Stimulated activated CD8-positive, alpha-beta memory T cell treated with anti-CD3 and anti-CD28 coated beads, Interleukin-15, amount 100 ng/mL, for 24 hours (primary cell): ENCODE measurements at regions not wholly inside any gene's neighbourhood (a gene's known extent, or its start where the extent isn't known, plus 50 kb on each side); places are given as distances from the start of the nearest gene placed in this dataset.

ENCODE experiments used
- DNase-seq: peaks from one replicate; pipeline ENCODE4 v3.0.0-alpha.2; 2020; ENCODE audit warnings: low read depth

DNA sequence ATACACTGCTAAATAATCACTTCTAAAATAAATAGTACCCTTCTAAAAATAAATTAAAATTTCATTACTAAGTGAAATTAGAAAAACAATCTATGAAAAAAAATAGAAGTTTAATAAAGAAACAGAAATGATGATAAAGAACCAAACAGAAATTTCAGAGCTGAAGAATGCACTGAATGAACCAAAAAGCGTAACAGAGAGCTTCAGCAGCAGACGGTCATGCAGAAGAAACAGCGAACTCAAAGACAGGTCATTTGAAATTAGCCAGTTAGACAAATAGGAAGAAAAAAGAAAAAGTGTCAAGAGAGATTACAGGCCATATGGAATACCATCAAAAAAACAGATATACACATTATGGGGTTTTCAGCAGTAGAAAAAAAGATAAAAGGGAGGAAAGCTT lies 706.7 kb downstream of the TBC1D32 start:
- no peak for DNase-seq

- DNase-seq: no peak
Observed at GRCh38 chr6:120622127-120622631, 712.1 kb downstream of the TBC1D32 start.

- DNase-seq: no peak
Observed at GRCh38 chr6:120620900-120621299, 713.4 kb downstream of the TBC1D32 start.

- no peak for DNase-seq
Observed at GRCh38 chr6:120615238-120615637, 719.0 kb downstream of the TBC1D32 start.

DNA sequence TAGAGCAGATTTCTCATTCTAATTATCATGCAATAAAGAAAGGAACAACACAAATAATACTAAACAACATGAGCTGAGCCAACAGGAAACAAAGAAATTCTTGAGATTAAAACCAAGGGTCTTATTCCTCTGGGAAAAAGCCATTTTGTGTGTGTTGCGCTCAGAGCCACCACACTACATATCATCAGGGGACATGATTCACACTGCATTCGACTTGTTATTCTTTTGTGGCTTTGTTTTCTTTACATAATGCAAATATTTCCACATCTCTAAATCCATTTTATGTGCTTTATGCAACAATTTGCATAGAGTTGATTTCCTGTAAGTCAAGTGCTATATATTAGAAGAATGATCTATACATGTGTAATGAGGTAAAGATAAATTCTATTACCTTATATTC lies 719.6 kb downstream of the TBC1D32 start:
- no peak for DNase-seq

DNA sequence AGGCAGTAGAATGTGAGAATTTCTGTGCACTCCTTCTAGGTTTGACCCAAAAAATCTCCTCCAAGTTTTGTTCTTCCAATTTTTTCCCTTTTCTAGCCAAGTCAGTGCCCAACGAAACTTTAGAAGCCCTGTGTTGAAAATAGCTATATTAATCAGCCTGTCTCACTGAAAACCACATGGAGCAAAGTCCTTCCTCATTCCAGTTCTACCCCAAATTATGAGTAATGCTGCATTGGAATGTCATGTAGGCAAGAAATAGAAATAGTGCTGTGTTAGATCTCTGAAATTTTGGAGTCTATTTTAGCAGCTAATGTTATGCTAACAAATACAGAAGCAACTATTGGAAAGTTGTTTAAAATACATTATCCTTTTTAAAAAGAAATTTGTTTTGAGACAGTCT lies 725.5 kb downstream of the TBC1D32 start:
- DNase-seq: no peak

DNA sequence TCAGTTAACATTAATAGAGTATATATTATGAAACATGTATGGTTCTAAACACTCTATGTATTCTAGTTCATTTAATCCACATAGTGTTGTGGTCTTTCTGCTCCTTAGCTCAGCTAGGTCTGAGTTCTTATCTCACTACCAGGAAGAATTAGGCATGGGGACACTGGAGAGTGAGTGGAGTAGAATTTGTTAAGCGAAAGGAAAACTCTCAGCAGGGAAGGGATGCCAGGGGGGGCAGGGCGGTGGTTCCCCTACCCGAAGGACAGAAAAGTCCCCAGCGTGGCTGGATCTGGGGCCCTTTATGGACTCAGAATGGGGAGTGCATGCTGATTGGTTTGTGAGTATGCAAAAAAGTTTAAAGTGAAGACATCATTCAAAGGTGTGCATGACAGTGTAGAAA lies 727.5 kb downstream of the TBC1D32 start:
- no peak for DNase-seq

GRCh38 chr6:120604510-120604909 lies 729.8 kb downstream of the TBC1D32 start:
- DNase-seq: no peak

- no peak for DNase-seq
Observed at GRCh38 chr6:120590611-120591010, 743.7 kb downstream of the TBC1D32 start.

DNA sequence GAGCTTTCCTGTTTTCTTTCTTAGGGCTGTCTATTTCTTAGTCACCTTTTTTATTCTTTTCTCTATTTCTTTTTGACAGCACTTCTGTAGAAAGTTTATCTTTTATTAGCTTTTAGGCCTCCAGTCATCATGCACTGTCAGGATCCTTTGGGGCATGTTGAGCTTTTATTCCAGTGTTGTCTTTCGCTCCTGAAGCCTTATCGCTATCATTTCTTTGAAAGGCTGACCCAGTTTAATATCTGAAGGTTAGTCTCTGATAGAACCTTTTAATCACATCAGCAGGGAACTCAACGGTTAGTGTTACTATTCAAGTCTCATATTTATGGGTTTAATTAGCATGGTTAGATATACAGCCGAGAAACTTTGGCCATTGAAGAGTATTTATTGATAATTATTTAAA lies 745.9 kb downstream of the TBC1D32 start:
- DNase-seq: no peak

DNA sequence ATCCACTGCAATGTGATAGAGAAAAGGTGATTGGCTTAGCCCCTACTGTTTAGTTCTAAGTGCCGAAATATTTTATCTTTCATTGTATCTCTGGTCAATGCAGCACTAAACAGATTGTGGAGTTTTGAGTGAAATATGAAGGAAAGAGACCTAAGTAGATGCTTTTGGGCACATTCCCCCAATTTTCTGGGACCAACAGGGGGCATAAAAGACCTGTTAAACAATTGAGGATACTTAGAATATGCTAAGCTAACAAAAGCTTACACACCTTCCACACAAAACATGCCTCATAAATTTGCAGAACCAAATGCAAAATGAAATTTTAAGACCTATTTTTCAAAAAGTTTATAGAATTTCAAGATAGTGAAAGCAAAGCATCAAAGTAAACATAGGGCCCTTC lies 746.9 kb downstream of the TBC1D32 start:
- DNase-seq: no peak

DNA sequence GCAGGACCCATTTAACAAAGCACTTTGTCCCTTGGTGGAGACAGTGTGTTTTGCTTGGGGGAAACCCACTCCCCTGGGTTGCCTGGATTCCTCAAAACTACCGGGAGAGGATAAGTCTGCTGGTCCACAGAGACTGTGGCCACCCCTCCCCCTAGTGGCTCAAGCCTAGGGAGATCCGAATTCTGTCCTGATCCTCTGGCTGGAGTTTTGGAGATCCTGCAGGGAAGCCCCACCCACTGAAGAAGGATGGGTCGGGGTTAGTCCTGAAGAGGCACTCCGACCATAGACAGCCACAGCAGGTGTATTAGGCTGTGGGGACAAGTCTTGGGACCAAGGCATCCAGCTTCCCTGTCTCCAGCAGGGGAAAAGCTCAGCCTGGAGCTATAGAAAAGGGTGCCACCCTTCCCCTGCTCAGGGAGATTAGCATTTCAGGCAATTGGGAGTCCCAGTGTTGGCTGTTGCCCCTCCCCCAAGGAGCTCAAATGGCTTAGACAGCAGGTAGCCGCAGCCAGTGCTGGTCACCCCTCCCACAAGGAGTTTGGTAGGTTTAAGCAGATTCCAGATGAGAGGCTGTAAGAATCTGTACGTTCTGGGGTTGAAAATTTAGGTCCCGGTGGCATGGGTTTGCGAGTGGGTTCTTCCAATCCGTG lies 750.0 kb downstream of the TBC1D32 start:
- no peak for DNase-seq

- no peak for DNase-seq
Observed at GRCh38 chr6:120576061-120576460, 758.2 kb downstream of the TBC1D32 start.

DNA sequence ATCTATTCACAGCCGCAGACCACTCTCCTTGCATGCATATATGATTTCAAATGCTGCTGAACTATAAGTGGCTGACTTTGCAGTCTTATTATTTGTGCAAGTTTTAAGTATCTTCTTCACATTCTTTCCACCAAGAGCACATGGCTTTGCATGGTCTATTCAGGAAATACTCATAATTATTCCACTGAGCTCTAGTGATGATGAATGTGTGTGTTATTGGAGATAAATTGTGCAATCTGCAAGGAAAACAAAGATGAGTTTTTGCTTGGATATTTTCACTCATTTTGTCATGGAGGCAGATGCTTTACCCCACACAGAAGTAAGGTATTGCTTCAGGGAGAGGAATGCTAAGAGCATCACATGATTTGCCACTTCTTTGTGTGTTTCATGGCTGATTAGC lies 764.6 kb downstream of the TBC1D32 start:
- no peak for DNase-seq

DNA sequence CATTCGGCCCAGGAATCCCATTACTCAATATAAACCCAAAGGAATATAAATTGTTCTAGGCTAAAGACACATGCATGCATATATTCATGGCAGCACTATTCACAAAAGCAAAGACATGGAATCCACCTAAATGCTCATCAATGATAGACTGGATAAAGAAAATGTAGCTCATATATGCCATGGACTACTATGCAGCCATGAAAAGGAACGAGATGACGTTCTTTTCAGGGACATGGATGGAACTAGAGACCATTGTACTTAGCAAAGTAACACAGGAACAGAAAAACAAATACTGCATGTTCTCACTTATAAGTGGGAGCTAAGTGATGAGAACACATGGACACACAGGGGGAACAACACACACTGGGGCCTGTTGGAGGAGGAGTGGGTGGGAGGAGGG lies 769.5 kb downstream of the TBC1D32 start:
- DNase-seq: no peak

GRCh38 chr6:120558294-120558693 lies 776.0 kb downstream of the TBC1D32 start:
- DNase-seq: no peak

DNA sequence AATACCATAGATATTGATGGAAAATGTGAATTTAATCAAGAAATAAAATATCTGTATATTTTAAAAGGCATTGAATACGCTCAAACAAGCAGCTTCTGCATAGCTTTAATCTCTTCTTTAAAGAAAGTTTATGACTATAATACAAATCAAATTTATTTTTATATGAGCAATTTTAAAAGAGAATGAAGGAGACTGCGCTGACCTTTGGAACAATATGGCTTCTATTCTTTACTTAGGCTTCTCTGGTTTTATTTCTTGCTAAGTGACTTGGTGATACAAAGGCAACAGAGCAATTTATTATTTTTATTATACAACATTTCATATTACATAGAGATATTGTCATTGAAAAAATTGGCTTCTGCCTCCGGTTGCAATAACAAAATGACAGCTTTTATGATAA lies 776.7 kb downstream of the TBC1D32 start:
- no peak for DNase-seq

- no peak for DNase-seq
Observed at GRCh38 chr6:120556491-120556890, 777.8 kb downstream of the TBC1D32 start.

- no peak for DNase-seq
Observed at GRCh38 chr6:120553353-120553752, 780.9 kb downstream of the TBC1D32 start.

DNA sequence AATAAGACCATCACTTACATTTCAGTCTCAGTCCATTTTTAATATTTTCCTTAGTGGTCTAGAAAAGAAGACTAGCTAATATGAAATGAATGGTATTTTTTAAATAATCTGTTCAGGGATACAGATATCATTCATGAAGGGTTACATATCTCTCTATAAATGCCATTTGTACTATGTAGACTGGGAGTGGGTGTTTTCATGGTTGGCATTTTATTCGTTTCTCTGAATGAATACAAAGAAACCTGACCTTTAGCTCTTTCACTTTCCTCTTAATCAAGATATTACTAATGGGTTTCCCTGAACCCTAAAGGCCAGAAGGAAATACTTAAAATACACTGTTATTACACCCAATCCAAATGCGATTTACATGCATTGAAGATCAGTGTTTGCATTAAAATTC lies 788.9 kb downstream of the TBC1D32 start:
- DNase-seq: no peak

DNA sequence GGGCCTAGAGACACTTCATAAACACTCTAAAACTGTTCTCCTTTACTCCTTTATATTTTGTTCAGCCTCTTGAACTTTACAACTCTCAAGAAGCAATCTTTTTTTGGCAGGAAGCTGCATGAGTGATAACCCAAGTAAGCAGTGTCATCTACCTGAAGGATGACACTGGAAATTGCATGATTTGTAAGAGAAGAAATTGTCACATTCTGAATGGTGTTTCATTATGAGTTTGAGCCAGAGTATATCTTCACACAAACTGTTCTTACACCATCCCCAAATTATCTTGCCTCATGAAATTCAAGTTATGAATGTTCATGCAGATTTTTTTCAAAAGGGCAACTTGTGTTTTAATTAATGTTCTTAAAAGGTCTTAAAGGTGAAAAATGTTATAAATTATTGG lies 799.3 kb downstream of the TBC1D32 start:
- DNase-seq: no peak

GRCh38 chr6:120526576-120526975 lies 807.7 kb downstream of the TBC1D32 start:
- DNase-seq: no peak

DNA sequence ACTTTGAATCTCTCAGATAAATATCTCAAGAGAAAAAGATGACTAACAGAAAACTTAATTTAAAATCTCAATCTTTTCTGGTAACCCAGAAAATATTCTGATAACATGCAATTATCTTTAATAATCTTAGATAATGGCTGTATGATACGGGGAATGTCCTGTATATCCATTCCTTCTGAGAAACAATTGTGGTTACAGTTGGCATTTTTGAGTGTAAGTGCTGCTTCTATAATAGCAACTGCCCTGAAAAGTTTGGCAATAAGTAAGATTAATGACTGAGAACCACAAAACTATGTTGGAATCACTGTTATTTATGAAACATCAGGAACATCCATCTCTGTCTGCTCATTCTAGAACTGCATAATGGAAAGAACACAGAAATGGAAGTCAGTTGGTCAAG lies 819.7 kb downstream of the TBC1D32 start:
- no peak for DNase-seq

GRCh38 chr6:120511712-120512111 lies 822.6 kb downstream of the TBC1D32 start:
- DNase-seq: no peak

- no peak for DNase-seq
Observed at GRCh38 chr6:120498711-120499110, 835.6 kb downstream of the TBC1D32 start.
